GM19193 (cell line): ENCODE measurements at regions not wholly inside any gene's neighbourhood (a gene's known extent, or its start where the extent isn't known, plus 50 kb on each side); places are given as distances from the start of the nearest gene placed in this dataset.

Source experiments
- POLR2A ChIP-seq: IDR thresholded peaks from 4 replicates; pipeline ENCODE4 v1.6.1; 2011; ENCODE audit not compliant: insufficient read depth, insufficient read length; ENCODE audit errors: extremely low read depth

DNA sequence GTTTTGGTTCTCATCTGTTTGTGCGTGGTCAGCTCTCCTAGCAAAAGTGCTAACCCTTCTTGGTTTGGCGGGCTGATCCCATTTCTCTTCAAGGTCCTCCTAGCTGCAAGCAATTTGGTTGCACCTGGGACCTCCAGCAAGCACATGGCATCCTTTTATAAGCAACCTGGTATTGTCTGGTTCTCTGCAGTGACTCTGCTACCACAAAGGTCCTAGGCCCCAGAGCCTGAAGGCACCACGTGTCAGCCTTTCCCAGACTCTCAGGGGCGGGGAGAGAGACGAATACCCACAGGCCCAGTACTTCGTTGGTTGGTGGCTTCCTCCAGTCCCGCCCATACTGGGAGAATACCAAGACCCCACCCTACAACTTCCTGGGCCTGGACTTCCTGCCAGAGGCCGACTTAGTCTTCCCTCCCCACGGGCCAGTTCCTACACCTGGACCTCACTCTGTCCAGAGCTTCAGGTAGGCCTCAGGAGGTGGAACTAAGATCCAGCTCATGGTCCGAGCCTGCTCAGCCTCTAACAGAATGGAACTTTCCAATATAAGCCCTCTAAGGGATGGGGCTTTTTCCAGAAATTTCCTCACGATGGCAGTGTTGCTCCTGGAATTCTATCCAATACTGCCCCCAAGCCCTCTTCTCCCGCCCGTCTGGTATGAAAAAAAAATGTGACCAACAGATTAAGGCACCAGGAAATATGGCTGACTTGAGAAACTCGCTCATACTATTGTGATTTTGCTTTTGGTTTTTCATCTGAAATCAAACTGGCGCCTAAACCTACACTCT is 192.5 kb upstream of the STK26 start:
- no peak for TF ChIP-seq POLR2A

- TF ChIP-seq POLR2A, result no peak
Measured at GRCh38 chrX:131831185-131831520, 191.9 kb upstream of the STK26 start.

DNA sequence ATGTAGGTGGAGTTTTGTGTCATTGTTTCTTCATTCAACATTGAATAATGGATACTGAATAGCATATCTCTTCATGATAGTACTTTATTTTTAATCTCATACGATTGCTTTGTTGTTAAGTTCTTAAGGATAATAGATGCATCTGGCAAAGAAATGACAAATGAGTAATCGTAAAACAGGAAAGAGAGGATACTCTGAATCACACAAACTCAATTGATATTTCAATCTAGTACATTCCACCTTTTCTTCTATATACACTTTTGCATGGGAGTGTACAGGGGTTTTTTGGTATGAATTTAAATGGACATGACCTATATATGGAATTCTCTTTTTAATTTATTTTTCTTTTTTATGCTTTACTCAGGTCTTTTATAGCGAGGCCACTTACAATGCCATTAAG is 186.9 kb upstream of the STK26 start:
- TF ChIP-seq POLR2A, result no peak

GRCh38 chrX:131837325-131837724 is 185.8 kb upstream of the STK26 start:
- no peak for TF ChIP-seq POLR2A

- TF ChIP-seq POLR2A, result no peak
Measured at GRCh38 chrX:131840799-131841495, 182.2 kb upstream of the STK26 start.

- TF ChIP-seq POLR2A, result no peak
Measured at GRCh38 chrX:131841496-131842437, 181.3 kb upstream of the STK26 start.

DNA sequence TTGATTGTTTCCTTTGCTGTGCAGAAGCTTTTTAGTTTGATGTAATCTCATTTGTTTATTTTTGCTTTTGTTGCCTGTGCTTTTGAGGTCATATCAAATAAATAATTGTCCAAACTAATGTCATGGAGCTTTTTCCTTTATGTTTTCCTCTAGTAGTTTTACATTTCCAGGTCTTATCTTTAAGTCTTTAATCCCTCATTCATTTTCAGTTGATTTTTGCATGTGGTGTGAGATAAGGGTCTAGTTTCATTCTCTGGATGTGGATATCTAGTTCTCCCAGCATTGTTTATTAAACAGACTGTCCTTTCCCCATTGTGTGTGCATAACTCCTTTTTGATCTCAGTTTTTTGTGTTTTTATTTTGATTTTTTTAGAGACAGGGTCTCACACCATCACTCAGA is 179.1 kb upstream of the STK26 start:
- no peak for TF ChIP-seq POLR2A

- TF ChIP-seq POLR2A, result no peak
Measured at GRCh38 chrX:131845201-131845600, 177.9 kb upstream of the STK26 start.

- no peak for TF ChIP-seq POLR2A
Measured at GRCh38 chrX:131845771-131846170, 177.3 kb upstream of the STK26 start.

GRCh38 chrX:131853440-131853839 is 169.7 kb upstream of the STK26 start:
- TF ChIP-seq POLR2A, result no peak

- no peak for TF ChIP-seq POLR2A
Measured at GRCh38 chrX:131854581-131854980, 168.5 kb upstream of the STK26 start.

DNA sequence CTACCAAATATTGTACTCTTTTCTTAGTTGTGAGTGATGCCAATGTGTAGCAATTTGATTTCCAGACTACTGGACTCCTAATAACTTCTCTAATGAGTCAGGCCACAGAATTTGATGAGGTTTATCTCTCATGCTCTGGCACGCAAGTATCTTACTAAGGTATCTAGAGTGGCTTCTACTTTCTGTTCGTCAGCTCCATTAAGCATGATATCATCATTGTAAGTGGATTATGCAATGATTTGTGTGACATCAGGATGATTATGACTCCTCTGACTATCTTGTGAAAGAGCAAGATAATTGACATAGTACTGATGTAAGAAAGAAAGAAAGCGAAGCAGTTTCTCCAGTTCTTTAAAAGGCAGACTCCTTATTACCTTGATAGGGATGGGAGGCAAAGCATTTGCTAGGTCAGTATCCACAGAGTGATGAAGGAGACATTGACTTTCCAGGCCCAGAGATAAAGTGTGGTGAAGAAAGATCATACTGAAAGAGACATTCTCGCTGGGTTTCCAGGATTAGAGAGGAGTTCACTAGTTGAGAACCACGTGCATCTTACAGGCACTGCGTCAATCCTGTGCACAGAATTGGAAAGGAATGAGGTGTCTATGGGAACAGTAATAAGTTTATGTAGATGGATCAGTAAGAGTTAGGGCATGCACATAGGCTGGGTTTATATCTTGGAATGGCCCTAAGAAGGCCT is 161.9 kb upstream of the STK26 start:
- no peak for TF ChIP-seq POLR2A

GRCh38 chrX:131862321-131862720 is 160.8 kb upstream of the STK26 start:
- TF ChIP-seq POLR2A, result no peak

- no peak for TF ChIP-seq POLR2A
Measured at GRCh38 chrX:131869182-131869581, 153.9 kb upstream of the STK26 start.

DNA sequence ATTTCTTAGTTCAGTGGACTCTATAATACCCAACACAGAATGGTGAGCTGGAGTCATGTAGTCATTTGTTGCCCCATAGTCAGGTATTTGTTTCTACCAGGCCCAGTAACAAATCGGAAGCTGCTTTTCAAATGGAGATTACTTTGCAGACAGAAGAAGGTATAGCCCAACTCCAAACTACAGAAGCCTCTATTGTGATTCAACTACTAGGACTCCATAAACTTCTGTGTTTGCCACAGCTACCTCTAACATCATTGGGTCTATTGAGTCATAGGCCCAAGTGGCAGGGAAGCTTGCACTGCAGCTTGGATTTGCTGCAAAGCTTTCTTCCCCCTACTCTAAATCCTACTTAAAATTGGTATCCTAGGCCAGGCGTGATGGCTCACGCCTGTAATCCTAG is 148.8 kb upstream of the STK26 start:
- TF ChIP-seq POLR2A, result no peak
